ENCODE measurements at regions not wholly inside any gene's neighbourhood (a gene's known extent, or its start where the extent isn't known, plus 50 kb on each side); places are given as distances from the start of the nearest gene placed in this dataset.

- DNase-seq (ENCODE audit: low read depth in 3 of 3): no peak
Observed at GRCh38 chr6:156160007-156160794, 617.0 kb upstream of the ARID1B start.

- DNase-seq (ENCODE audit: low read depth in 3 of 3): peak in 1 of 3 experiments; percentile 16
Observed at GRCh38 chr6:156154896-156155295, 622.3 kb upstream of the ARID1B start.

DNA sequence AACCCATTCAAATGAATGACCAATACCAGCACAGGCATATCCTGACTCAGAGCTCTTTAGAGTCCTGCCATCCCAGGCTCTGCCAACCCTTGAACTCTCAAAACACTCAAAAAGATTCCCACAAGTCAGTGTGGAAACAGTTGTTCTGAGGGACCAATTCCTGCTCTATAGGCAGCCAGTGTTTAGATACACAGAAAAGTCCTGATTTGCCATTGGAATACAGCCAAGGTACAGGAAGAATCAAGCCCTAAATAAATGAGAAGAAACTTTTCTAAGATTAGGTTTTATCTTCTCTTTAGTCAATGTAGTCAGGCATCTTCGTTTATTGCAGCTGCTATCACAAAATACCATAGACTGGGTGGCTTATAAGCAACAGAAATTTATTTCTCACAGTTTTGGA lies 626.8 kb upstream of the ARID1B start:
- DNase-seq (ENCODE audit: low read depth in 3 of 3): no peak

DNA sequence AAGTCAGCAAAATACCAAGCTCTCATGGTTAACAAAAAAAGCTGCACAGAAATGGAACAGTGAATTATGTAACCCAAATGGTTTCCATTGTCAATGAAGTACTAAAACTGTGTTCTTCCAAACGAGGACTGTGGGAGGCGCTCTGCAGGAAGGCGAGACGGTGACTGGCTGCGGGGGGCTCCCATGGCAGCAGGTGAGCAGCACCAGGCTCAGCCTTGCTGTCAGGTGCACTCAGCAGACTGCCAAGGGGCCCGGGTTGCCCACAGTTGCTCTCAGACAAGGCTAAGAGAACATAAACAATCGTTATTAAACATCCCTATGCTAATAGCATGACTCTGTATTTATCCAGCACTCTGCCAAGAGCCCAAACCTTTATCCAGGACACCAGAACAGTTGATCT lies 630.3 kb upstream of the ARID1B start:
- DNase-seq (ENCODE audit: low read depth in 3 of 3): no peak

GRCh38 chr6:156131221-156131903 lies 645.8 kb upstream of the ARID1B start:
- DNase-seq (ENCODE audit: low read depth in 3 of 3): no peak

GRCh38 chr6:156126535-156126934 lies 650.6 kb upstream of the ARID1B start:
- no peak for DNase-seq (ENCODE audit: low read depth in 3 of 3)

GRCh38 chr6:156125844-156126243 lies 651.3 kb upstream of the ARID1B start:
- no peak for DNase-seq (ENCODE audit: low read depth in 3 of 3)

GRCh38 chr6:156123731-156124130 lies 653.4 kb upstream of the ARID1B start:
- no peak for DNase-seq (ENCODE audit: low read depth in 3 of 3)

- DNase-seq (ENCODE audit: low read depth in 3 of 3): no peak
Observed at GRCh38 chr6:156121973-156122372, 655.2 kb upstream of the ARID1B start.

GRCh38 chr6:156114541-156114940 lies 658.9 kb upstream of the NOX3 start:
- DNase-seq (ENCODE audit: low read depth in 3 of 3): no peak

DNA sequence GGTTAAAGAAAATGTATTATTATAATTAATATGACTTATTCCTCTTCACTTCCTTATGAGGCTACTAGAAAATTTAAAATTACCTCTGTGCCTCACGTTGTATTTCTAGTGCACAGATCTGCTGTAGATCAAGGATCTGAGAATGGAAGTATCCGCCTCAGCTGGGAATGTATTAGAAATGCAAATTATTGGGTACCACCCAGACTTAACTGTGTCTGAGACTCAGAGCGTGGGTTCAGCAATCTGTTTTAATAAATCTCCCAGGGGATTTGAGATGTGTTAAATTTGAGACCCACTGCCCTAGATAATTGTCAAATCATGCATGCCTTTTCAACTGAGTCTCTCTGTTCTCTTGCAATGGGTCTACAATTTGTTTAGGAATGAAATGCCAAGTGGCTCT lies 658.0 kb upstream of the NOX3 start:
- DNase-seq (ENCODE audit: low read depth in 3 of 3): no peak

GRCh38 chr6:156111913-156112312 lies 656.3 kb upstream of the NOX3 start:
- DNase-seq (ENCODE audit: low read depth in 3 of 3): no peak

DNA sequence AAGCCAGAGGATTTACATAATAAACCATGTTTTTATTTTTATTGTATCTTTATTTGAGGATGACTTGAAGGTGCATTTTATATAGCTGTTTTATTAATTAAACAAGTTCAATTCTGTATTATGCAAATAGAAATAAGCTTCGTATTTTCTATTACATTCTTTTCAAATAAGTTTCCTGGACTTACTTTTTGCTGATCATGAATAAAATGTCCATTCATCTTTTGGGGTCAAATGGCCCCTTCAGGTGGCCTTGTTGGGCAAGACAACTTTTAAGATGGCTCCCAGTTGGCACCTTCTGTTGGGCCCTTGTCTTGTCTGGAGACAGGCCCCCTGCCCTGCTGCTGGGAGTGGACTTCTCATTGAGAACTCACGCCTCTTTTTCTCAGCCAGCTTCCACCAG lies 654.6 kb upstream of the NOX3 start:
- DNase-seq (ENCODE audit: low read depth in 3 of 3): no peak

GRCh38 chr6:156109713-156110112 lies 654.1 kb upstream of the NOX3 start:
- no peak for DNase-seq (ENCODE audit: low read depth in 3 of 3)

- DNase-seq (ENCODE audit: low read depth in 3 of 3): no peak
Observed at GRCh38 chr6:156107624-156108101, 652.0 kb upstream of the NOX3 start.

DNA sequence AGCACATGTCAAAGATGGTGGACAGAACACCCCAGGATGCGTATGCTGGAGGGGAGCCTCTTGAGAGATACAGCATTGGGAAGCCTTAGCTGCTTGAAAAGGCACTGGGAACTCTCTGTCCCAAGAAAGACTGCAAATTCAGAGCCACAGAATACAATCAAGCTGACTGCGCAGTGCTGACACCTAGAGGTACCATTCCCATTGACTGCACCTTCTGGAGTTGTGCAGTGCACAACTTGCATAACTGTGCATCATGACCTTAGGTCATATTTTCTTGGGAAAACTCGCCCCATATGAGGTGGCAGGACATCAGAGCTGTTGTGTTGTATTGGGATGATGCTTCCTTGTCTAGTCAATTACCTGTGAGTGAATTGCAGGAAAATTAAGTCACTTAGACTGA lies 646.5 kb upstream of the NOX3 start:
- no peak for DNase-seq (ENCODE audit: low read depth in 3 of 3)

DNA sequence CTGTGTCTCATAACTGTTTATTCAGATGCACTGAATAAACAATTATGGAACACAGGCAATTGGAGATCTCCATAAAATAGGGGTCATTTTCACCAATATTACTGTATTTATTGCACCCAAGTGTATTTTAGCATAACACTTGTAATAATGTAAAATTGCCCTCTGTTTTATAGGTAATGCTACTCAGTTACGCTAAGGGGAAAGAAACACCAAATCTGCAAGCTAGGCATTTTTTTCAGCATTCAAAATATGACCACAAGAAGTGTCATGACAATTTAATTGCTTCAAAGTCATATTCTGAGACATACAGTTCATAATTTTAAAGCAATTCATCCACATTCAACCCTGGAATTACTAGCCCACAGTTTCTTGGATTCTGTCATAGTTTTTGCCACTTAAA lies 643.2 kb upstream of the NOX3 start:
- no peak for DNase-seq (ENCODE audit: low read depth in 3 of 3)

DNA sequence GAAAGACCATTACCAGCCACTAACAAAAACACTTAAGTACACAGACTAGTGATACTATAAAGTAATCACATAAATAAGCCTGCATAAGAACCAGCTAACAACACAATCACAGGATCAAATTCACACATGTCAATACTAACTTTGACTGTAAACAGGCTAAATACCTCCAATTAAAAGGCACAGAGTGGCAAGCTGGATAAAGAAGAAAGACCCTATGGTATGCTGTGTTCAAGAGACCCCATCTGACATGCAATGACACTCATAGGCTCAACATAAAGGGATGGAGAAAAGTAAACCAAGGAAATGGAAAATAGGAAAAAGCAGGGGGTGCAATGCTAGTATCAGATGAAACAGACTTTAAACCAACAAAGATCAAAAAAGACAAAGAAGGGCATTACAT lies 631.8 kb upstream of the NOX3 start:
- DNase-seq (ENCODE audit: low read depth in 3 of 3): no peak

DNA sequence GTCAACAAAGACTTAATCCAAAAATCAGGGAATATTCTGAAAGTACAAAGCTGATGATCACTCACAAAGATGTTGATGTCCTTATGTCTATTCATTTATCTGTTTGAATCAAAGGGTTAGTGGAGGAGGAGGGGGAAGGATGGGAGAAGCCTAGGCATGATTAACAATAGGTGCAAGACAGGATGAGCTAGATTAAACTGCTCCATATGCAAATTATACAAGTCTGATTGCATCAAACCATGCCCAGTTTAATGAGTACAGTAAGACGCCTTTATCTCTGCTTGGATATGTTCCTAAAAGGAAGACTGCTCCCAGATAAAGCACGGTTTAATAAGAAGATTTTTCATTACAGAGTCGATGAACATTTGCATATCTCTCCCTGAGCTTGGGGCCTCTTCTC lies 626.4 kb upstream of the NOX3 start:
- no peak for DNase-seq (ENCODE audit: low read depth in 3 of 3)

DNA sequence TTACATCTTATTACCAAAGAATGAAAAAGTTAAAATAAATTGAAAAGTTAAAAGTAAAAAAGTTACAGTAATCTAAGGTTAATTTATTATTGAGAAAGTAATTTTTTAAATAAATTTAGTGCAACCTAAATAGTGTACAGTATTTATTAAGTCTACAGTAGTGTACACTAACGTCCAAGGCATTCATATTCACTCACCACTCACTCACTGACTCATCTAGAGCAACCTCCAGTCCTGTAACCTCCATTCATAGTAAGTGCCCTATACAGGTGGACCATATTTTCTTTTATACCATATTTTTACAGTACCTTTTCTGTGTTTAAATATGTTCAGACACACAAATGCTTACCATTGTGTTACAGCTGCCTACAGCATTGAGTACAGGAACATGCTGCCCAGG lies 624.7 kb upstream of the NOX3 start:
- DNase-seq (ENCODE audit: low read depth in 3 of 3): no peak

DNA sequence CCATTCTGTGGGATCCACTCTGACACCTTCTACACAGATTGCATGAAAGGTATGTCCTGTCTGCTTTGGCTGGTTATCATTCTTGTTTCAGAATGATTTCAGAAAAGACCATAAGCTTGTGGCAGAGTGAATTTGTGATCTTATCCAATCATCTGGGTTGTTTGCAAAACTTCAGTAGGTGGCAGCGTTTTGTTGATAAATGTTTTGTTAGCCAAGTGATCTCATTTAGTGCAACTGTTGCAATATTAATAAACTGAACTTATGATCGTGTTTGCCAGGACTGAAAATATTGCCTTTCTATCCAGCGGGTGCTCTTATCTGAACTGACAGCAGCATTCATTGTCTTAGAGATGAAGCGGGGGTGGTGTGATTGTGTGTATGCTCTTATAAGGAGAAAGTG lies 613.2 kb upstream of the NOX3 start:
- DNase-seq (ENCODE audit: low read depth in 3 of 3): no peak

- DNase-seq (ENCODE audit: low read depth in 3 of 3): no peak
Observed at GRCh38 chr6:156065849-156066248, 610.2 kb upstream of the NOX3 start.

GRCh38 chr6:156062091-156062563 lies 606.5 kb upstream of the NOX3 start:
- DNase-seq (ENCODE audit: low read depth in 3 of 3): no peak
